ENCODE measurements at regions not wholly inside any gene's neighbourhood (a gene's known extent, or its start where the extent isn't known, plus 50 kb on each side); places are given as distances from the start of the nearest gene placed in this dataset.

DNA sequence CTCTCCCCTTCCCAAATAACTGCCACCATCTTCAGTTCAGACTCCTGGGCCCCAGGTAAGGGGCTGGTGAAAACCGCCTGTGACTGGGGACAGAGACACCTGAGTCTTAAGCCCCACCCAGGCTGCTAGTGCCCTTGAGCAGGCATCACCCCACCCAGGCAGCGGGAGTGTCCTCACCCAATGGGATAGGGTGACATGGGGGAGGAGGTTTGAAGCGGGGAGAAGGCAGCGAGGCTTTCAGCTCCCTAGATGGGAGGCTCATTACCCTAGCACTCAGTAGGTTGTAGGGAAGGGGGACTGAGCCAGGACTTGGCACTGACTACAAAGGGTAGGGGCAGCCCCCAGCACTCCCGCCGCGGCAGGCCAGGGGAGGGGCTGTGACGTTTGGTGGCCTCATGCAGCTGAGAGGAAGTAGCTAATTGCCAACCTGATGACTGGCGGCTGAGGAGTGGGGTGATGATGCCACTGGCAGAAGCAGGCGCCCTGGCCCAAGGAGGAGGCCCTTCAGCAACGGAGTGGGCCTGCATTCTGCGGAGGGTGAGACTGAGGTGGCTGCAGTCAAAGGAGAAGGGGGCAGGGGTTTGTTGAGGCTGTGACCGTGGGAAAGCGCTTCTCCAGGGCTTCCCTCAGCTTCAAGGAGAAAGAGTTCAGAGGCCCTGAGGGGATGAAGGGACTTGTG, 126.9 kb downstream of the MRPL14 start (continued):
- TF ChIP-seq CCDC6 (CRISPR knock-in tag; IDR thresholded peaks at IDR 0.05), result no peak
- no peak for TF ChIP-seq DPF2 (CRISPR knock-in tag; IDR thresholded peaks at IDR 0.05; ENCODE audit: borderline replicate concordance, low read depth)
- TF ChIP-seq ZFP36 (IDR thresholded peaks at IDR 0.05; ENCODE audit: borderline replicate concordance, low read depth, low read length, partially characterized antibody), result no peak
- 0 out of 2 replicates have a peak, but pooled peaks have one; percentile 19 for TF ChIP-seq CREM (IDR thresholded peaks at IDR 0.05)
- TF ChIP-seq CREM (CRISPR knock-in tag; IDR thresholded peaks at IDR 0.05), result no peak
- 0 out of 2 replicates have a peak, but pooled peaks have one; percentile 45 for TF ChIP-seq MIXL1 (CRISPR knock-in tag; IDR thresholded peaks at IDR 0.05)
- no peak for TF ChIP-seq PRMT3 (CRISPR knock-in tag; IDR thresholded peaks at IDR 0.05; ENCODE audit: borderline replicate concordance, low read depth)
- TF ChIP-seq ARID2 (CRISPR knock-in tag; IDR thresholded peaks at IDR 0.05; ENCODE audit: borderline replicate concordance), result no peak
- TF ChIP-seq, protein P1, sequence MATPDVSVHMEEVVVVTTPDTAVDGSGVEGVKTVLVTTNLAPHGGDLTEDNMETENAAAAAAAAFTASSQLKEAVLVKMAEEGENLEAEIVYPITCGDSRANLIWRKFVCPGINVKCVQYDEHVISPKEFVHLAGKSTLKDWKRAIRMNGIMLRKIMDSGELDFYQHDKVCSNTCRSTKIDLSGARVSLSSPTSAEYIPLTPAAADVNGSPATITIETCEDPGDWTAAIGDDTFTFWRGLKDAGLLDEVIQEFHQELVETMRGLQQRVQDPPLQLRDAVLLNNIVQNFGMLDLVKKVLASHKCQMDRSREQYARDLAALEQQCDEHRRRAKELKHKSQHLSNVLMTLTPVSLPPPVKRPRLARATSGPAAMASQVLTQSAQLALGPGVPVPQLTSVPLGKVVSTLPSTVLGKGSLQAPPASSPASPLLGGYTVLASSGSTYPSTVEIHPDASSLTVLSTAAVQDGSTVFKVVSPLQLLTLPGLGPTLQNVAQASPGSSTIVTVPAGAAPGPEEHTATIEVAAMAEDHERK (CRISPR knock-in tag; IDR thresholded peaks at IDR 0.05; ENCODE audit: low read depth), result no peak
- TF ChIP-seq CENPT (CRISPR knock-in tag; IDR thresholded peaks at IDR 0.05; ENCODE audit: low read depth), result no peak
- peak; percentile 47; the same call in 1 of the 2 replicates for TF ChIP-seq SNAPC2 (CRISPR knock-in tag; IDR thresholded peaks at IDR 0.05)
- TF ChIP-seq ZNF737 (CRISPR knock-in tag; IDR thresholded peaks at IDR 0.05; ENCODE audit: borderline replicate concordance), result no peak
- 0 out of 2 replicates have a peak, but pooled peaks have one; percentile 27 for TF ChIP-seq ZNF350 (CRISPR knock-in tag; IDR thresholded peaks at IDR 0.05; ENCODE audit: borderline replicate concordance, low read depth)
- TF ChIP-seq, protein P2, sequence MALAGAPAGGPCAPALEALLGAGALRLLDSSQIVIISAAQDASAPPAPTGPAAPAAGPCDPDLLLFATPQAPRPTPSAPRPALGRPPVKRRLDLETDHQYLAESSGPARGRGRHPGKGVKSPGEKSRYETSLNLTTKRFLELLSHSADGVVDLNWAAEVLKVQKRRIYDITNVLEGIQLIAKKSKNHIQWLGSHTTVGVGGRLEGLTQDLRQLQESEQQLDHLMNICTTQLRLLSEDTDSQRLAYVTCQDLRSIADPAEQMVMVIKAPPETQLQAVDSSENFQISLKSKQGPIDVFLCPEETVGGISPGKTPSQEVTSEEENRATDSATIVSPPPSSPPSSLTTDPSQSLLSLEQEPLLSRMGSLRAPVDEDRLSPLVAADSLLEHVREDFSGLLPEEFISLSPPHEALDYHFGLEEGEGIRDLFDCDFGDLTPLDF (CRISPR knock-in tag; IDR thresholded peaks at IDR 0.05), result no peak
- TF ChIP-seq, protein P3, sequence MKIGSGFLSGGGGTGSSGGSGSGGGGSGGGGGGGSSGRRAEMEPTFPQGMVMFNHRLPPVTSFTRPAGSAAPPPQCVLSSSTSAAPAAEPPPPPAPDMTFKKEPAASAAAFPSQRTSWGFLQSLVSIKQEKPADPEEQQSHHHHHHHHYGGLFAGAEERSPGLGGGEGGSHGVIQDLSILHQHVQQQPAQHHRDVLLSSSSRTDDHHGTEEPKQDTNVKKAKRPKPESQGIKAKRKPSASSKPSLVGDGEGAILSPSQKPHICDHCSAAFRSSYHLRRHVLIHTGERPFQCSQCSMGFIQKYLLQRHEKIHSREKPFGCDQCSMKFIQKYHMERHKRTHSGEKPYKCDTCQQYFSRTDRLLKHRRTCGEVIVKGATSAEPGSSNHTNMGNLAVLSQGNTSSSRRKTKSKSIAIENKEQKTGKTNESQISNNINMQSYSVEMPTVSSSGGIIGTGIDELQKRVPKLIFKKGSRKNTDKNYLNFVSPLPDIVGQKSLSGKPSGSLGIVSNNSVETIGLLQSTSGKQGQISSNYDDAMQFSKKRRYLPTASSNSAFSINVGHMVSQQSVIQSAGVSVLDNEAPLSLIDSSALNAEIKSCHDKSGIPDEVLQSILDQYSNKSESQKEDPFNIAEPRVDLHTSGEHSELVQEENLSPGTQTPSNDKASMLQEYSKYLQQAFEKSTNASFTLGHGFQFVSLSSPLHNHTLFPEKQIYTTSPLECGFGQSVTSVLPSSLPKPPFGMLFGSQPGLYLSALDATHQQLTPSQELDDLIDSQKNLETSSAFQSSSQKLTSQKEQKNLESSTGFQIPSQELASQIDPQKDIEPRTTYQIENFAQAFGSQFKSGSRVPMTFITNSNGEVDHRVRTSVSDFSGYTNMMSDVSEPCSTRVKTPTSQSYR (CRISPR knock-in tag; IDR thresholded peaks at IDR 0.05; ENCODE audit: borderline replicate concordance), result no peak
- 0 out of 2 replicates have a peak, but pooled peaks have one; percentile 38 for TF ChIP-seq SALL1 (CRISPR knock-in tag; IDR thresholded peaks at IDR 0.05)
- TF ChIP-seq, protein P4, sequence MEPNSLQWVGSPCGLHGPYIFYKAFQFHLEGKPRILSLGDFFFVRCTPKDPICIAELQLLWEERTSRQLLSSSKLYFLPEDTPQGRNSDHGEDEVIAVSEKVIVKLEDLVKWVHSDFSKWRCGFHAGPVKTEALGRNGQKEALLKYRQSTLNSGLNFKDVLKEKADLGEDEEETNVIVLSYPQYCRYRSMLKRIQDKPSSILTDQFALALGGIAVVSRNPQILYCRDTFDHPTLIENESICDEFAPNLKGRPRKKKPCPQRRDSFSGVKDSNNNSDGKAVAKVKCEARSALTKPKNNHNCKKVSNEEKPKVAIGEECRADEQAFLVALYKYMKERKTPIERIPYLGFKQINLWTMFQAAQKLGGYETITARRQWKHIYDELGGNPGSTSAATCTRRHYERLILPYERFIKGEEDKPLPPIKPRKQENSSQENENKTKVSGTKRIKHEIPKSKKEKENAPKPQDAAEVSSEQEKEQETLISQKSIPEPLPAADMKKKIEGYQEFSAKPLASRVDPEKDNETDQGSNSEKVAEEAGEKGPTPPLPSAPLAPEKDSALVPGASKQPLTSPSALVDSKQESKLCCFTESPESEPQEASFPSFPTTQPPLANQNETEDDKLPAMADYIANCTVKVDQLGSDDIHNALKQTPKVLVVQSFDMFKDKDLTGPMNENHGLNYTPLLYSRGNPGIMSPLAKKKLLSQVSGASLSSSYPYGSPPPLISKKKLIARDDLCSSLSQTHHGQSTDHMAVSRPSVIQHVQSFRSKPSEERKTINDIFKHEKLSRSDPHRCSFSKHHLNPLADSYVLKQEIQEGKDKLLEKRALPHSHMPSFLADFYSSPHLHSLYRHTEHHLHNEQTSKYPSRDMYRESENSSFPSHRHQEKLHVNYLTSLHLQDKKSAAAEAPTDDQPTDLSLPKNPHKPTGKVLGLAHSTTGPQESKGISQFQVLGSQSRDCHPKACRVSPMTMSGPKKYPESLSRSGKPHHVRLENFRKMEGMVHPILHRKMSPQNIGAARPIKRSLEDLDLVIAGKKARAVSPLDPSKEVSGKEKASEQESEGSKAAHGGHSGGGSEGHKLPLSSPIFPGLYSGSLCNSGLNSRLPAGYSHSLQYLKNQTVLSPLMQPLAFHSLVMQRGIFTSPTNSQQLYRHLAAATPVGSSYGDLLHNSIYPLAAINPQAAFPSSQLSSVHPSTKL (CRISPR knock-in tag; IDR thresholded peaks at IDR 0.05), result no peak
